Kidney (tissue), 13 donors: ENCODE measurements at regions not wholly inside any gene's neighbourhood (a gene's known extent, or its start where the extent isn't known, plus 50 kb on each side); places are given as distances from the start of the nearest gene placed in this dataset.

ENCODE experiments used
- DNase-seq, 5 donors: peaks; one replicate each; pipeline ENCODE4 v3.0.0-alpha.2; 2013 to 2020
- FAIRE-seq: peaks from 2 replicates; lab custom pipeline; 2012; peaks lifted over from hg19 to GRCh38; lab: Jason Lieb, UNC
- H3K27ac ChIP-seq, 2 donors: one replicate each; pipeline ENCODE4 v1.7.0; 2013; ENCODE audit warnings: low read depth in 2 of 2, low read length in 2 of 2, inconsistent platforms in 1 of 2
- H3K27me3 ChIP-seq: one replicate; pipeline ENCODE4 v1.7.1; 2013; ENCODE audit warnings: low read length, inconsistent platforms; ENCODE audit not compliant: control insufficient read depth, insufficient read depth
- H3K36me3 ChIP-seq, 3 donors: one replicate each; pipeline versions ENCODE4 v1.7.0 to v1.7.1; 2013; ENCODE audit warnings: low read length in 3 of 3, control low read depth in 1 of 3, inconsistent platforms in 1 of 3; ENCODE audit not compliant: insufficient read depth in 3 of 3, control insufficient read depth in 2 of 3
- H3K4me1 ChIP-seq, 3 donors: one replicate each; pipeline versions ENCODE4 v1.7.0 to v1.7.1; 2013; ENCODE audit warnings: low read length in 3 of 3, inconsistent platforms in 1 of 3, low read depth in 1 of 3; ENCODE audit not compliant: control insufficient read depth in 2 of 3, insufficient read depth in 2 of 3
- H3K4me3 ChIP-seq, 3 donors: one replicate each; pipeline versions ENCODE4 v1.7.0 to v1.8.1; 2013; ENCODE audit warnings: low read length in 3 of 3, control low read depth in 1 of 3, inconsistent platforms in 1 of 3
- H3K9ac ChIP-seq, 3 donors: one replicate each; pipeline versions ENCODE4 v1.7.0 to v1.7.1; 2013; ENCODE audit warnings: low read length in 3 of 3, control low read depth in 1 of 3, inconsistent platforms in 1 of 3
- H3K9me3 ChIP-seq, 3 donors: one replicate each; pipeline versions ENCODE4 v1.7.0 to v1.7.1; 2013; ENCODE audit warnings: low read length in 3 of 3, control low read depth in 1 of 3, inconsistent platforms in 1 of 3; ENCODE audit not compliant: control insufficient read depth in 2 of 3, insufficient read depth in 1 of 3
- intact Hi-C: fragments of 100-400 bp; cut with DNase I; formaldehyde crosslinking; loops from one replicate; pipeline ENCODE4 v1.11.1; 2022
- TF ChIP-seq, protein P1 (sequence below): IDR thresholded peaks from 3 replicates; pipeline ENCODE4 v1.5.1; 2012; ENCODE audit warnings: mild to moderate bottlenecking, moderate library complexity, borderline replicate concordance; ENCODE audit not compliant: insufficient read depth; ENCODE audit errors: extremely low read depth
- donor health status: control.
- donor health status: control.
- donor health status: control.
- donor health status: control.
- donor health status: control.
- donor health status: DM: yes; HTN: yes; CAD: no.
- donor health status: Normal renal cell carcinoma (clear cell type).

DNA sequence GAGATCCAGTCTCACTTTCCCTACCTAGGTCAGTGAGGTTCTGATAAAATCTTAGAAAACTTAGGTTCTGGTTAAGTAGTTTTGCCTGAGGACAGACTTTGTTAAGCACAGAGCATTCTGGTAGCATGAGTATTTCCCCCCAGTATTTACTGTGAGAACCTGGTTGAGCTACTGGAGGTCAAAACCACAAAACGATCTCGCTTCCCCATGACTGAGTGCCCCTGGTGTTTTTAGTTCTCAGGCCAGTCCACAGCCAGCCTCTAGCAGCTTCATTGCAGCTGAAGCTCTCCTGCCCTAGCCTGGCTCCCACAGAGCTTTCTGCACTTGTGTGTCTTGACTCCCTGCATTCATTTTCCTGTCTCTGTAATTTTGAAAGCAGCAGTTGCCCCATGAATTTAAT is 1138.2 kb downstream of the UQCRFS1 start:
- H3K9ac ChIP-seq, result no peak overlapping the region
- H3K27ac ChIP-seq, result no peak overlapping the region
- no peak for FAIRE-seq
- H3K36me3 ChIP-seq, result no peaks in the 10 kb centered on the region
- H3K4me1 ChIP-seq, result no peaks in the 10 kb centered on the region
- DNase-seq, result no peak
- intact Hi-C loops, result no loop called here
- no peaks in the 10 kb centered on the region for H3K27me3 ChIP-seq
- H3K9me3 ChIP-seq, result no peaks in the 10 kb centered on the region
- H3K4me3 ChIP-seq, result no peak overlapping the region
- TF ChIP-seq, protein P1, sequence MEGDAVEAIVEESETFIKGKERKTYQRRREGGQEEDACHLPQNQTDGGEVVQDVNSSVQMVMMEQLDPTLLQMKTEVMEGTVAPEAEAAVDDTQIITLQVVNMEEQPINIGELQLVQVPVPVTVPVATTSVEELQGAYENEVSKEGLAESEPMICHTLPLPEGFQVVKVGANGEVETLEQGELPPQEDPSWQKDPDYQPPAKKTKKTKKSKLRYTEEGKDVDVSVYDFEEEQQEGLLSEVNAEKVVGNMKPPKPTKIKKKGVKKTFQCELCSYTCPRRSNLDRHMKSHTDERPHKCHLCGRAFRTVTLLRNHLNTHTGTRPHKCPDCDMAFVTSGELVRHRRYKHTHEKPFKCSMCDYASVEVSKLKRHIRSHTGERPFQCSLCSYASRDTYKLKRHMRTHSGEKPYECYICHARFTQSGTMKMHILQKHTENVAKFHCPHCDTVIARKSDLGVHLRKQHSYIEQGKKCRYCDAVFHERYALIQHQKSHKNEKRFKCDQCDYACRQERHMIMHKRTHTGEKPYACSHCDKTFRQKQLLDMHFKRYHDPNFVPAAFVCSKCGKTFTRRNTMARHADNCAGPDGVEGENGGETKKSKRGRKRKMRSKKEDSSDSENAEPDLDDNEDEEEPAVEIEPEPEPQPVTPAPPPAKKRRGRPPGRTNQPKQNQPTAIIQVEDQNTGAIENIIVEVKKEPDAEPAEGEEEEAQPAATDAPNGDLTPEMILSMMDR, result no peak

DNA sequence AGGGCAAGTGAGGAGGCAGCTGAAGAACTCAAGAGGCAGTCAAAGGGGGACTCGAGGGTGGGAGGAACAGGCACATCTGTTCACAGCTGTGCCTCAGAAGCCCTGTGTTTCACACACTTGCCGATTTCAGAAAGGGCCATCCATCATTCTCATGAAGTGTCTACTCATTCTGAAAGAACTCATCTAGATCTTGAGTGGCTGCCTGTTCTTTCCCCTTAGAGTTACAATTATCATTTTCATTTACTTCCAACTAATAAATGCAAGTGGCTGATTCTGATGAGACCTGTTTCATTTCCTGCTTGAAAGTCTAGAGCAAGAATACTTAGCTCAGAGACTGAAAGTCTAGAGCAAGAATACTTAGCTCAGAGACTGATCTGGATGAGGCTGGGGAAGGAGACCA is 1145.1 kb downstream of the UQCRFS1 start:
- intact Hi-C loops, result no loop called here
- peak in 1 of 5 donors; percentile 6 for DNase-seq

DNA sequence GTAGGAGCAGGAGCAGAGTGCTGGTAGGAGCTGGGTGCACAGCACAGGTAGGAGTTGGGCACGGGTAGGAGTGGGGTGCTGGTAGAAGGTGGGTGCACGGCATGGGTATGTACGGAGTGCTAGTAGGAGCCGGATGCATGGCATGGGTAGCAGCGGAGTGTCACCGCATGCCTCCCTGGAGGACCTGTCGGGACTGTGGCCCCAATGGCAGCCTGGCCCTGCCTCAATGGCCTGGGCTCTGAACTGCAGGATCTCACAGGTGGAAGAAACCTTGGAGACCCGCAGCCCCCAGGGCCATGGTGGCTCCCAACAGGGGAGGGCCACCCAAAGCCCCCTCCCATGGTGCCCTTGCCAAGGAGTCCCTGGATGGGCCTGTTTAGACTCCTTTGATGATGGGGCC is 1146.0 kb downstream of the UQCRFS1 start:
- Histone ChIP-seq H3K4me3 (no peak overlapping the region), H3K9me3 (no peaks in the 10 kb centered on the region), H3K27me3 (no peaks in the 10 kb centered on the region), H3K4me1 (no peaks in the 10 kb centered on the region), H3K9ac (no peak overlapping the region), H3K36me3 (no peaks in the 10 kb centered on the region), H3K27ac (no peak overlapping the region)
- intact Hi-C loops, result no loop called here
- TF ChIP-seq, protein P1, result no peak
- FAIRE-seq, result no peak
- peak in 1 of 5 donors; percentile 45 for DNase-seq

More for the DNA sequence above, 1145.1 kb downstream of the UQCRFS1 start:
- TF ChIP-seq, protein P1, result no peak
- no peak overlapping the region for H3K9ac ChIP-seq
- no peak for FAIRE-seq
- no peaks in the 10 kb centered on the region for H3K27me3 ChIP-seq
- no peaks in the 10 kb centered on the region for H3K9me3 ChIP-seq
- H3K27ac ChIP-seq, result no peak overlapping the region
- no peak overlapping the region for H3K4me3 ChIP-seq
- H3K4me1 ChIP-seq, result no peaks in the 10 kb centered on the region
- H3K36me3 ChIP-seq, result no peaks in the 10 kb centered on the region

DNA sequence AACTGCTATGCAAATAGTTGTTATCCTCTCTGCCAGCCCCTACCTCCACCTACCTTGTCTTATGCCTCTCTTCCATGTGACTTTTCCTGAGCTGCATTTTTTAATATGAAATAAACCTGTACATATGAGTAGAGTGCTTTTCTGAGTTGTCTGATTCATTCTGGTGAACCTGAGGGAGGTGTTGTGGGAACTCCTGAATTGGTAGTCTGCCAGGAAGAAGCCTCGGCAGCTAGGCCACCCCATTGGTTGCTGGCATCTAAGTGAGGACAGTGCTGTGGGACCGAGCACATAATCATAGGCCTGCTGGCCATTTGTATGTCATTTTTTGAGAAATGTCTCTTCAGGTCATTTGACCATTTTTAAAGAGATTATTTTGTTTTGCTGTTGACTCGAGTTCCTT is 1146.8 kb downstream of the UQCRFS1 start:
- no peak overlapping the region for H3K27ac ChIP-seq
- FAIRE-seq, result no peak
- H3K36me3 ChIP-seq, result no peaks in the 10 kb centered on the region
- no peaks in the 10 kb centered on the region for H3K9me3 ChIP-seq
- no peaks in the 10 kb centered on the region for H3K4me1 ChIP-seq
- no peak for DNase-seq
- H3K9ac ChIP-seq, result no peak overlapping the region
- no peak overlapping the region for H3K4me3 ChIP-seq
- intact Hi-C loops, result no loop called here
- no peaks in the 10 kb centered on the region for H3K27me3 ChIP-seq
- TF ChIP-seq, protein P1, result no peak
